NCI-H187 treated with DMSO at 0.1 percent for 48 hours (cell line): ENCODE measurements at regions not wholly inside any gene's neighbourhood (a gene's known extent, or its start where the extent isn't known, plus 50 kb on each side); places are given as distances from the start of the nearest gene placed in this dataset.
"Not testable (repeated sequence)": the region's sequence is repeated elsewhere in the genome, so short reads cannot be mapped to it uniquely, and the experiment has no call there.

Source experiments
- DNase-seq: peaks from one replicate; lab custom pipeline; 2025; lab: John Stamatoyannopoulos, UW

DNA sequence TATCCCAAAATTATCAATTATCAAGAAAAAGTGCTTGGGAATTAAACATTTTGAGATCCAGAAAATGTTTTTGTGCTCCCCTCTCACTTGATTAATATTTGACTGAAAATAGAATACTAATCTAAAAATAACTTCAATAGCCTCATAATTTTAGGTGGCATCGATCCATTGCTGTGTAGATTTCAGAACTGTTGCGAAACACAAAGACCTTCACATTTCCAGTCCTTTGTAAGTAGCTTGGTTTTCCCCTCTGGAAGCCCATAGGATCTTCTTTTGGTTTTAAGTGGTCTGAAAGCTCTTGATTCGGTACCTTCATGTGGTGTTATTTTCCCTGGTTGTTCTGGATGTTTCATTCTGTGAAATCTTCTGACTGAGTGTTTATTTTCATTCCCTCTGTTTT lies 176.5 kb downstream of the NUFIP1 start:
- no peak for DNase-seq

DNA sequence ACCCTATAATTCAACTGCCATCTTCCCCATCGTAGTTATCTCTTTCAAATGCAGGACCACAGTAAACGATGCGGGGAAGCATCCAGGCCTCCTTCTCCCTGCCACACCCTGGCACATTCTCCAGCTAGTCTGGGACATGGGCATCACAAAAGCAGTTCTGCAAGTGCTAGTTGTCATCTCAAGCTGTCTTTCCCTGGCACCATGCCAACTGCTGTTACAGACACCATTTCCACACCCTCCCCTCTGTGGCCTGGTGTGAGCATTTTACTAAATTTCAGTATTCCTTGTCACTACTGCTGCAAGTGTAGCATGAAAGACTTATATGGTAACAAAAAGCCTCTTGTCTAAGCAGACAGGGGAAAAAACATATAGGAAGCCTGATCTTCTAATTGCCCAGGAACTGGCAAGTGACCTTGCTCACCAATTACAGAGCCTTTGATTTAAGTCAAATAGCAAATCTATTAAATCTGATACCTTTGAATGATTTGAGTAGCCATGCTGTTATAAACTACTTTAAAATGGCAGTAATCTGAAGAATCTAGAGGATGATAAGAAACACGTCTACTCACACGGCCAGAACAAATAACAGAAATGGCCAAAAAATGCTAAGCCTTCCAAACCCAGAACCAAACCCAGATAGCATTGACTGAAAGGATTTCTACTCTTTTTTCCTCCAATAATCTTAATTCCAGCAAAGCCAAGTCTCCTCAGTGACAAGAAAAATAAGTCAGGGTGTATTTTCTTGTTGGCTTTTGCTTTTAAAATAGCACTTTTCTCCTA lies 179.0 kb downstream of the NUFIP1 start:
- peak; percentile 59 for DNase-seq

DNA sequence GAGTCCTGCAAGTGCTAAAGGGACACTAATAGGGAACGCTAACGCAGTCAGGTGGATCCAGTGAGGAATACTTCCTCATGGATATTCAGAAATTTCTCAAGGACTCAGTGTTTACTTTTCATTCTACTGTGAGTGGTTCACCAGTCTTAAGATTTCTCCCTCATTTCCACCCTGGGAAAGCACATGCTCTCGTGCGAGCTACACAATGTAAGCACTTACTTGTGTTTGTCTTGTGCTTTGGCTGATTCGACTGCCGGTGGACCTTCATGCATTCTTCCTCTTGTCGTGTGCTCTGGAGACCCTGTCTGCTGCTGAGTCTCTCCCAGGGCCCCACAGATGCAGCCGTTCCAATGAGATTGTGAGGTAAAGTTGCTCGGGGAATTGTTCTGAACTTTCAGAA lies 180.1 kb downstream of the NUFIP1 start:
- no peak for DNase-seq

DNA sequence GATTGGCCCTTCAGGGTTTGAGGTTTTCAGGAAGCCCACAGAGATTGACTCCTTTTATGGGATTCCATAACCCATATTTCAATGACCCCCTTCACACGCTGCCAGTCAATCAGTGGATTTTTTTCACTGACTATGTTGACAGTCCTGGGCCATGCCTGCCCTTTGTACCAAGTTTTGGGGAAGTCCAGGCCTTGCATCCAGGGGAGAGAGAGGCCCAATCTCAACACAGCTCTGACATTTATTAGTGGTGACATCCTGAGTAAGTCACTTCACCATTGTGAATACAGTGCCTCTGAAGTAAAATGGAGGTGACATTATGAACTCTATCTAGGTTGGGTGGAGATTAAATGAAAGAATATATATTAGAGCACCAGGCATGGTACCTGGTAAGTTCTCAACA lies 181.1 kb downstream of the NUFIP1 start:
- DNase-seq, result no peak

DNA sequence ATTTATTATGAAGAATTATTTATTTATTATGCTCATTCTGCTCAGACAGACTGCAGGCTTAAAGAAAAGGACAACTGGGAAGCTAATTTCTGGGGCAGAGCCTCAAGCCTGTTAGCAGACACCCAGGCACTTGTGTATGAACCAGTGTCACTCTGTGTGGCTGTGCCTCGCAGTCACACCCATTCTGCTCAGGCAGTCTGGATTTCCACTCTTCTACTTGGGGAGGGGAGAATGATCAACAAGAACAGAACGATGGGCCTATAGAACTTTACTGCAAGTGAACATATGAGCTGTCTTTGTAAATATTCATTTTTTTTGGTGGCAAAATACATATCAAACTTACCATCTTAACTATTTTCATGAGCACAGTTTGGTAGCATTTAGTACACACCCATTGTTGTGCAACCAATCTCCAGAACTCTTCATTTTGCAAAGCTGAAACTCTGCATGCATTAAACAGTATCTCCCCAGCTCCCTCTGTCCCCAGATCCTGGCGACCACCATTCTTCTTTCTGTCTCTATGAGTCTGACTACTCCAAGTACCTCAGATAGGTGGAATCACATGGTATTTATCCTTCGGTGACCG lies 181.7 kb downstream of the NUFIP1 start:
- DNase-seq, result no peak

DNA sequence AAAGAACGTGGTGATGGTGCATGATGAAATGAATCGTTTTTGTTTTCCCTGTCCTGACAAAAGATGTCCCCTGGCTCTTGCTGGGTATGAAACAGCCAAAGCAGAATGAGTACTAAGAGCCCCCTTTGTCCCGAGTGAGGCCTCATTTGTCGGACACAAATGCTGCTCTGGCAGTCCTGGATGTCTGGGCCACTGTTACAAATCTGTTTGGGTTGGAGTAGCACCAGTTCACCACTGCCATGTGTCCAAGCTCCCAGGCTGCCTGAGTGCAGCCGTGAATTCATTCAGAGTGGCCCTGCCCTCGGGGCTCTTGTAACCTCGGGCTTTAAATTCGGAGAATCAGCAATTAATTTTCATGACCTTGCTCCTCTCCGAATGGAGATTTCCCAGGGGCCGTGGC lies 182.4 kb downstream of the NUFIP1 start:
- DNase-seq, result no peak

DNA sequence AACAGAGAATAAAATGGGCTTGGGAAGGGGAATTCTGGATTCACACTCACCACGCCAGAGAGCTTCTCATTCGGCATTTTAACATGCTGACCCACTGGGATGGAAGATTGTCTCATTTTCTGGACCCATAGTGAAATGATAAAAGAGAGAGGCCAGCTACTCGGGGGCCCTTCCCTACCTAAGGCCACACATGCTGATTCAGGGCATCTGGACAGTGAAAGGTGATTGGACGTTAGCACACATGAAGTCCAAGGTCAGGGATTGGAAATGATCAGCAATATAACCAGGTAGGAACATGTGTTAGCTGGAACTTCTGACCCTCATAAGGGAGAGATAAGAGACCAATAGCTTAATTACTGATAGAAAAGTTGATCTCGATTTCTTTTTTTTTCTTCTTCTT lies 183.7 kb downstream of the NUFIP1 start:
- no peak for DNase-seq

DNA sequence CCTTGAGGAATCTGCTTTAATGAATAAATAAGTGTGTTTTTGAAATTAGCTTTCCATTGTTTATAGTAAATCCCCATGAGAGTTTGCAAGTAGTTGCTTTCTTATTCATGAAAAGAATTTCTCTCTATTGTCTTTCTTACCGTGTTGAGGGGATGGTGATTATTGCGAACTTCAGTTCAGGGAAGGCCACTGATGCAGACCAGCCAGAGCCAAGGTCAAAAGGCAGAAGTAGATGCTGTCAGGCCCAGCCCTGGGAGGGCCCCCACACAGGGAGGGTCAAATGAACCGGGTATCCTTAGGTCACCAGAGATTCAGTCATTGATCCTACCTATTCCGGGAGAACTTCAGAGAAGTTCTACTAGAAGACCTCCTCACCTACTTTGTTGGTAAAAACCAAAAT lies 185.9 kb downstream of the NUFIP1 start:
- DNase-seq, result no peak

DNA sequence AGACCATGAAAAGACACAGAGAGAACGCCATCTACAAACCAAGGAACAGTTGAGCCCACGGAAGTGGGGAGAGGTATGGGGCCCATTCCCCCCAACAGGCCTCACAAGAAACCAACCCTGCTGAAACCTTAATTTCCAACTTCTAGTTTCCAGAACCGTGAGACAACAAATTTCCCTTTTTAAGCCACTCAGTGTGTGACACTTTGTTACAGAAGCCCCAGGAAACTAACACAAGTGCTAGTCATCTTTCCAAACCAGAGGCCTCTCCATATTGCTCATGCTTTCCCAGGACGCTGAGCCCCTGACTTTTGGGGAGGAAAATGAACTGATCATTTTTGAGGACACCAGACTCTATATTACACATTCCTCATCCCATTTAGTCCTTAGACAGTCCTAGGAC lies 186.8 kb downstream of the NUFIP1 start:
- no peak for DNase-seq

DNA sequence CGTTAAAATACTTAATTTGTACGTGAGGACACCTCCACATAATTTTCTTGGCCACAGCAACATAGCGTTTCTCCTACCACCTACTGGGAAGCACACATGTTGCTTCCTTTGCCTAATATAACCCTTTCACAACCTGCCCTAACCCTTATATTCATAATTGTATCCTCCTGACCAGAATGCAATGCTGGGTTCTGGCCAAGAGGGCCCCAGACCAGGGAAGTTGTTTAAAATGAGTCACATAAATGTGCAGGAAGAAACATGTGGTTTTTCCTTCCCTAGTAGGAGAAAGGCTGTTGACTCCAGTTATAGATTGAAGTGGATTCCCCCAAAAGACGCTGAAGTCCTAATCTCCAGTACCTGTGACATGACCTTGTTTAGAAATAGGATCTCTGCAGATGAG lies 187.3 kb downstream of the NUFIP1 start:
- DNase-seq, result no peak

DNA sequence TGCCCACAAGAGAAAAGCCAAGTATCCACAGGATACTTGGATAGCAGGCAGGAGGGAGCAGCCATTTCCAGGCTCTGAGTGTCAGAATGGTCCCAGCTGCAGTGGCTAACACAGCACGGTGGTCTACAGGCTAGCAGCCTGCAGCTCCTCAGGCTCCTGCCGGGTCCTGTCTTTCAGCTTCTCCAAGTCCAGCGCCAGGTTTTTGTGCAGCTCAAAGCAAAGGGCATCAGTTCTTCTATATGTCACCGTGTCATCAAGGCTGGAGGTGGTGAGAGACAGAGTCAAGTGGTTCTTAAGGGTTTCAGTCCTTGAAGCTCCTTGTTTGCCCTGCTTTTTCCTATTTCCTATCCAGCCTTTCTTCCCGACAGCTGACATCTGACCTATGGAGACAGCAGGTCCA lies 188.6 kb downstream of the NUFIP1 start:
- no peak for DNase-seq

DNA sequence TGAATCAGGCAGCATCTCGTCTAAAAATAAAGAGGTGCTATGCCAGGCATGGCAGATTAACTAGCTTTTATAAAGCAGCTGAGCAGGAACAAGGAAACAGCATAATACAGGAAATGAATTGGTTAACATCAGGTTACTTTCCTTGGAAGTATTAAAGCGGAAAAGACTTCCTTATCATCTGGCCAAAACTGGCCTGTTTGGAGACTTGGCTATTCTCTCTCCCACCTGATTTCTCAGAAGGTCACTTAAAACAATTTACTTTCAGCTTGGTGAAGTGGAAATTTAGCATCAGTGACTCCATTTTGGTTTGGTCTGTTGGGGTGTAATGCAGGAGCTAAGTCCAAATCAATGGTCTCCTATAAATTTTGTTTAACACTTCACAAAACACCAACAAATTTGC lies 191.6 kb downstream of the NUFIP1 start:
- DNase-seq, result no peak

DNA sequence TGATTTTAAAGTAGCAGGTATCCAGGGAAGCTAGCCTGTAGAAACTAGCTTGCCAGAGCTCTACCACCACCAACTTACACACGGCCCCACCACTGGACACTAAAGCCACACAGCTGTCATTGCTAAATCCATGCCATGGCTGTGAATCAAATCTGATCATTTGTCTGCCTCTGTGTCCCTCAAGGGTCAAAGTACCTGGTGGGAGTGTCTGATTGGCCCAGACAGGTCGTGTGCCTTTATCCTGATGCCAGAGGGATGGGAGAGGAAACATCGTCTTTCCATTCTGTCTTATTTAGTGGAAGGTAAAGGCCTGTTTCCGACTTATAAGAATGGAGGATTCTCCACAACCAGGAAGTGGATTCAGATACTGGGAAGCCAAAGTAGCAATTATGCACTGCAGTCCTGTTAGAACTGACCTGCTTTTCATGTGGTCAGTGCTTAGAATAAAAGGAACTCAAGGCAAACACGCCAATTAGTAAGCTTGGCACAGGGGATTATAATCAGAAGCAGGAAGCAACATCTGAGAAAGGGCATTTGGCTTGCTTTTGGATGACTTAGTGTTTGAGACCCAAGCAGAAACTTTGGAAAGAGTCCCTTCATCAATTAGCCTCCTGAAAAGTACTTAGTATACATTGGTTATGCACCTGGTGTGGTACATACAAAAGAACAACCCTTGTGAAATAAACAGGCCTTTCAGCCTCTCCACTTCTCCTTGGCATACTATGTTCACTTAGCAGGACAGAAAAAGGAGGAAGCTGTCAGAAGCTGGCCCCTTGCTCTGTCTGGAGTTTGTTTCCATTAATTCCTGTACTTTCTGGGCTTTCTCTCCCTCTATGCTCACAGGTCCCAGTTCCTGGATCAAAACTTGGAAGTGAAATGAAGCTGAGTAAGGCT lies 192.4 kb downstream of the NUFIP1 start:
- DNase-seq, result no peak

DNA sequence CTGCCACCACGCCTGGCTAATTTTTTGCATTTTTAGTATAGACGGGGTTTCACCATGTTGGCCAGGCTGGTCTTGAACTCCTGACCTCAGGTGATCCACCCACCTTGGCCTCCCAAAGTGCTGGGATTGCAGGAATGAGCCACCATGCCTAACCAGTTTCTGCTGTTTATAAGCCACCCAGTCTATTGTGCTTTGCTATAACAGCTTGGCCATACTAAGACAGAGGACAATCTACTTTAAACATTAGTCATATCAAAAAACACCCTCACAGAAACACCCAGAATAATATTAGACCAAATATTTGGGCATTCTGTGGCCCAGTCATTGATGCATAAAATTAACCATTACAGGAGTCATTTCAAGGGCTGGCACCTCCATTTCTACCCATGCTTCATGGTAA lies 193.2 kb downstream of the NUFIP1 start:
- DNase-seq, result not testable (repeated sequence)

DNA sequence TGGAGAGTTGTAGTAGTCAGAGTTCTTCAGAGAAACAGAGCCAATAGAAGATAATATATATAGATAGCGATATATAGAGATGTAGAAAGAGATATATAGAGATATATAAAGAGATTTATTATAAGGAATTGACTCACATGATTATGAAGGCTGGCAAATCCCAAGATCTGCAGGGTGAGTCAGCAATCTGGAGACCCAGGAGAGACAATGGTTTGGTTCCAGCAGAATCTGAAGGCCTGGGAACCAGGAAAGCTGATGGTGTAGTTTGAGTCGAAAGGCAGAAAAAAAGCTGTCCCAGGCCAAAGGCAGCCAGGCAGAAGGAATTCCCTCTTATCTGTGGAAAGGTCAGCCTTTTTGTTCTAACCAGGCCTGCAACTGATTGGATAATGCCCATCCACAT lies 194.1 kb downstream of the NUFIP1 start:
- no peak for DNase-seq

DNA sequence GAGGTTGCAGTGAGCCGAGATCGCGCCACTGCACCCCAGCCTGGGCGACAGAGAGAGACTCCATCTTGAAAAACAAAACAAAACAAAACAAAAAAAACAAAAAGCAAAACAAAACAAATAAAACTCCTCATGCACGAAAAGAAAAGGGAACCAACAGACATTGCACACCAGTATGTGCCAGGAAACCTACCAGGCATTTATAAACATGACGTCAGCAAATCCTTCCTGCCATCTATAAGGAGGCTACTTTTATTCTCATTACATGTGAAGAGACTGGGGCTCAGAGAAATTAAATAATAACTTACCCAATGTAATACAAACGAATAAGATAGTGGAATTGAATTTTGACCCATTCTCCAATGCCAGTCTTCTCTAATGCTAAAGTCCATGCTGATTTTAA lies 197.2 kb downstream of the NUFIP1 start:
- no peak for DNase-seq

DNA sequence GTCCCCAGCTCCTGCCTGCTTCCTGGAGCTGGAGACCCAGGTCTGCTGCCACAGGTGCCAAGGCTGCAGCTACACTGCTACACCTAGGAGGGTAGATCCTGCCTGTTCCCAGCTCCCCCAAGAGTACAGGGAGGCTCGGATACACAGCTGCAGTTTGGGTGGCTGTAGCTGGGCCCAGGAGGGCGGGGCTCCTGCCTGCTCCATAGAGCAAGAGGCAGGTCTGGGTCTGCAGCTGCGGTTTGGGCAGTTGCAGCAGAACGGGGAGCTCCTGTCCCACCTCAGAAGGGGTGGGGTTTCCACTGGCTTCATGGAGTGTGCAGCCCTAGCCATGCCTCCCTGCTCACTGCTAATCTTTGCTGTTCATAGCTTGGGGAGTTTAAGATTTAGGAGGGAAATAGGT lies 199.0 kb downstream of the NUFIP1 start:
- DNase-seq, result no peak

DNA sequence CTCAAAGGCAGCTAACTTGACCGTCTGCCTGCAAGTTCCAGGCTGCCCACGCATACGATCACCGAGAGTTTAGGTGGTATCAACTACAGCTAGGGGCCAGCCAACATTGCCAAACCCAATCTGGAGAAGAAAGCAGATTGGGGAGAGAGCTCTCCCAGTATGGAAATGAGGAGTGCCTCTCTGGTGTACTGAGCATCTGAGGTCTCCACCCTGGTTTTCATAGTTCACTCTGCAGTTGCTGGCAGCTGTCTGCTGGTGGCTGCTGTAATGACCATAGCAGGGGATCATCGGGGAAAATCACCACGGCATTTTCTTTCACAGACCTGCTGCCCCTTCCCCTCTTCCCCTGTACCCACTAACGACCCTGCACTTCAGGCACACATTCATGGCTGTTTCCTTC lies 201.7 kb downstream of the NUFIP1 start:
- no peak for DNase-seq

DNA sequence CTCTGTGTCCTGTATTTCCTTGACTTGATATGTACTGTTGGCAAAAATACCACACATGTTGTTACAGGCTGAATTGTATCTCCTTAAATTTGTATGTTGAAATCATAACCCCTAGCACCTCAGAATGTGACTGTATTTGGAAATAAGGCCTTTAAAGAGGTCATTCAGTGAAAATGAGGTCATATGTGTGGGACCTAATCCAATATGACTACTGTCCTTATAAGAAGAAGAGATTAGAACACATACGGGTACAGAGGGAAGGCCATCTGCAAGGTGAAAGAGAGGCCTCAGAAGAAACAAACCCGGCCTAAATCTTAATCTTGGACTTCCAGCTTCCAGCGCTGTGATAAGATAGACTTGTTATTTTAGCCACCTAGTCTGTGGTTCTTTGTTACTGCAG lies 202.5 kb downstream of the NUFIP1 start:
- no peak for DNase-seq

DNA sequence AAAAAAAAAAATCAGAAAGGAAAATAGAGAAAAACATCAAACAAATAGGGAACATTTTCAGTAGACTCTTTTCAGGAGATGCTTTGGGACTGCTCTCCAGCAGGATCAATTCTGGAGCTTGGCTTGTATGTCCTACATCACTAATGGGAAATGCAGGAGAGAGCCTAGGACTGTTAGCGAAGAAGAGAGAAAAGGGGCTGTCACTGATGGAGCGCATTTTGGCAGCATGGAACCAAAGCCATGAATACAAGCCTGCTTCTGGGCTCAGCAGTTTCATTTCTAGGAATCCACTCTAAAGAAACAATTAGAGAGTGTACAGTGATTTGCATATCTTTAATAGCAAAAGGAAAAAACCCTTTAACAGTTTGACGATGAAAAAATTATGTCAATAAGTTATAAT lies 203.9 kb downstream of the NUFIP1 start:
- no peak for DNase-seq

DNA sequence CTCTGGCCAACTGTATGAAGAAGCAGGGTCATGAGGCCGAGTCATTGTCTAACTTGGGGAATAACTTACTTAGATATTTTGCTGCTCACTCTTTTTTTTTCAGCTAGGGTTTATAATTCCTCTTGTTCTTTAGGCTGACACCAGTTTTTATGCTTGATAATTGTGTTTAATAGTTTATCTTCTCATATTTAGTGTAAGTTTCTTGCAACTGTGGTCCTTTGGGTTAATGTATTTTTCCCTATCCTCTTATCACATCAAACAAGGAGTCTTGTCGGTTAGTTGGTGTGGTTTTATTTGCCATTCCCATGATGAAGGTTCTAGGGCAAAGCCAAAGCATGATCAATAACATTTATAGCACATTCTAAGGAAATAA lies 204.6 kb downstream of the NUFIP1 start:
- DNase-seq, result no peak

DNA sequence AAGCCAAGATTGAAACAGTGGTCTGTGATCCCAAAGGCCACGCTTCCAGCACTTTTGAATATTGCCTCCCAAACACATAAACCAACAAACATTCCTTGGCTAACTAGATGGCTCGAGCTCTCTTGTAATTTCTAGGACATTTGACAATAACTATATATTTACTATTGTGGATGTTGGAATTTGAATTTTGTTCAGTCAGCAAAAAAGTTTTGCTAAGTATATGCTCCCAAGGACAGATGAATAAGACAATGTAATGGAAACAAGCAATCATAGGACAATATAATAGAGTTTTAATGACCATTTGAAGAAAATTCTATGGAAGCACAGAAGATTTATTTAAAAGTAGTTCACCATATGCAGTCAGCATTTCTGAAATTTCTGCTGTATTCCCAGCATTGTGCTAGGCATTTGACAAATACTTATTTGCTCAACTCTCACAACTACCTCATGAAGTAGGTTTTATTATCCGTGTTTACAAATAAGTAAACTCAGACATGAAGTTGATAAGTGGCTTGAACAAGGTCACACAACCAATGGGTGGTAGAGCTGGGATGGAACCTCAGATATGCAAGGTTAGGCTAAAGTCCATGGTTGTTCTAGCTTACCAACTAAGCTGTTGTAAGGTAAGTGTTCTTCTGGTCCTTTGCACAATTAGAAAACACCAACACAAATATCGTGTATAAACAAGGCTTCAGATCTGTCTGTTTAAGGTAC lies 205.1 kb downstream of the NUFIP1 start:
- no peak for DNase-seq
